SU-DHL-6 (cell line): ENCODE measurements at regions not wholly inside any gene's neighbourhood (a gene's known extent, or its start where the extent isn't known, plus 50 kb on each side); places are given as distances from the start of the nearest gene placed in this dataset.

ENCODE experiments used
- EZH2phosphoT487 ChIP-seq: fragments of 200-600 bp; sonication (generic), shearing (Covaris generic); conservative IDR thresholded peaks from 2 replicates; pipeline ENCODE4 v1.6.1; 2018; ENCODE audit warnings: mild to moderate bottlenecking, antibody characterized with exemption, low read length, moderate library complexity, mixed read lengths
- TF ChIP-seq, protein P1 (sequence below): fragments of 200-600 bp; sonication (generic); IDR thresholded peaks from one replicate; pipeline ENCODE4 v1.5.1; 2017; ENCODE audit warnings: antibody characterized with exemption, mild to moderate bottlenecking, low read length, moderate library complexity; ENCODE audit not compliant: insufficient read depth, poor library complexity, severe bottlenecking

DNA sequence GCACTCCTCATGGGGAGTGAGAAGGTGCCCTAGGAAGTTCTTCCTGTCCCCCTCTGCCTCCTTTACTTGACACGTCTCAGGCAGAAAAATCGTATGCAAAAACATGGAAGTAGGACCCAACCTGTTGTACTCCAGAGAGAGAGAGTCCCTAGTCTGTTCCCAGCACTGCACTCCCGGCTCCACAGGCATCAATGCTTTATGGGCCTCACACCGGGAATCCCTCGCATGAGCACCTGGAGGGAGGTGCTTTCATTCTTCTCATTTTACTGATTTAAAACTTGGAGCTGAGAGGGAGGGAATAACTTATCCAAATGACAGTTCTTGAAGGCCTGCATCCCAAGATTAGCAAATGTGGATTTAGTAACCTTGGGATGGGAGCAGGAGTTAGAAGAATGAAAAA is 1101.4 kb downstream of the BCL11B start:
- TF ChIP-seq EZH2phosphoT487 = no peak
- TF ChIP-seq, protein P1, sequence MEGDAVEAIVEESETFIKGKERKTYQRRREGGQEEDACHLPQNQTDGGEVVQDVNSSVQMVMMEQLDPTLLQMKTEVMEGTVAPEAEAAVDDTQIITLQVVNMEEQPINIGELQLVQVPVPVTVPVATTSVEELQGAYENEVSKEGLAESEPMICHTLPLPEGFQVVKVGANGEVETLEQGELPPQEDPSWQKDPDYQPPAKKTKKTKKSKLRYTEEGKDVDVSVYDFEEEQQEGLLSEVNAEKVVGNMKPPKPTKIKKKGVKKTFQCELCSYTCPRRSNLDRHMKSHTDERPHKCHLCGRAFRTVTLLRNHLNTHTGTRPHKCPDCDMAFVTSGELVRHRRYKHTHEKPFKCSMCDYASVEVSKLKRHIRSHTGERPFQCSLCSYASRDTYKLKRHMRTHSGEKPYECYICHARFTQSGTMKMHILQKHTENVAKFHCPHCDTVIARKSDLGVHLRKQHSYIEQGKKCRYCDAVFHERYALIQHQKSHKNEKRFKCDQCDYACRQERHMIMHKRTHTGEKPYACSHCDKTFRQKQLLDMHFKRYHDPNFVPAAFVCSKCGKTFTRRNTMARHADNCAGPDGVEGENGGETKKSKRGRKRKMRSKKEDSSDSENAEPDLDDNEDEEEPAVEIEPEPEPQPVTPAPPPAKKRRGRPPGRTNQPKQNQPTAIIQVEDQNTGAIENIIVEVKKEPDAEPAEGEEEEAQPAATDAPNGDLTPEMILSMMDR = no peak
